H9 (cell line): ENCODE measurements at regions not wholly inside any gene's neighbourhood (a gene's known extent, or its start where the extent isn't known, plus 50 kb on each side); places are given as distances from the start of the nearest gene placed in this dataset.

Source experiments
- DNase-seq: peaks from one replicate; pipeline ENCODE4 v3.0.0-alpha.2; 2017
- H2AFZ ChIP-seq: one replicate; pipeline ENCODE4 v1.6.1; 2013; ENCODE audit warnings: mild to moderate bottlenecking, low read length, control low read depth, moderate library complexity
- H2AK5ac ChIP-seq: 2 replicates; pipeline ENCODE4 v1.6.1; 2013; ENCODE audit warnings: low read length, control low read depth, mixed read lengths; ENCODE audit not compliant: insufficient read length
- H2BK120ac ChIP-seq: one replicate; pipeline ENCODE4 v1.6.1; 2013; ENCODE audit warnings: low read depth, mild to moderate bottlenecking, low read length, control low read depth, inconsistent platforms; ENCODE audit not compliant: poor library complexity, severe bottlenecking
- H2BK12ac ChIP-seq: 2 replicates; pipeline ENCODE4 v1.6.1; 2013; ENCODE audit warnings: low read length, control low read depth, mixed read lengths, low read depth; ENCODE audit not compliant: insufficient read length
- H2BK15ac ChIP-seq: 2 replicates; pipeline ENCODE4 v1.6.1; 2013; ENCODE audit warnings: low read depth, low read length, control low read depth
- H2BK20ac ChIP-seq: one replicate; pipeline ENCODE4 v1.6.1; 2013; ENCODE audit warnings: low read depth, mild to moderate bottlenecking, low read length, control low read depth, inconsistent platforms; ENCODE audit not compliant: poor library complexity, severe bottlenecking
- H2BK5ac ChIP-seq: 2 replicates; pipeline ENCODE4 v1.6.1; 2013; ENCODE audit warnings: low read length, control low read depth, mixed read lengths; ENCODE audit not compliant: insufficient read length
- H3K14ac ChIP-seq: 2 replicates; pipeline ENCODE4 v1.6.1; 2013; ENCODE audit warnings: low read length, control low read depth; ENCODE audit not compliant: insufficient read depth
- H3K18ac ChIP-seq: 2 replicates; pipeline ENCODE4 v1.6.1; 2013; ENCODE audit warnings: low read depth, mild to moderate bottlenecking, mixed read lengths, low read length, control low read depth; ENCODE audit not compliant: insufficient read length
- H3K23ac ChIP-seq: 2 replicates; pipeline ENCODE4 v1.6.1; 2013; ENCODE audit warnings: low read length, control low read depth, mixed read lengths, low read depth; ENCODE audit not compliant: insufficient read length
- H3K23me2 ChIP-seq: 2 replicates; pipeline ENCODE4 v1.6.1; 2013; ENCODE audit warnings: low read depth, mild to moderate bottlenecking, mixed read lengths, low read length, control low read depth; ENCODE audit not compliant: insufficient read length, poor library complexity, severe bottlenecking
- H3K27ac ChIP-seq: 2 replicates; pipeline ENCODE4 v1.5.1; 2013; ENCODE audit warnings: low read length, control low read depth, mixed read lengths, low read depth; ENCODE audit not compliant: insufficient read length
- H3K27me3 ChIP-seq: 2 replicates; pipeline ENCODE4 v1.6.1; 2013; ENCODE audit warnings: low read length, control low read depth, inconsistent platforms; ENCODE audit not compliant: insufficient read depth
- H3K4ac ChIP-seq: 2 replicates; pipeline ENCODE4 v1.6.1; 2013; ENCODE audit warnings: low read depth, mild to moderate bottlenecking, control low read depth, inconsistent platforms, low read length, moderate library complexity
- H3K4me1 ChIP-seq: 2 replicates; pipeline ENCODE4 v1.6.1; 2013; ENCODE audit warnings: low read length, control low read depth, inconsistent platforms; ENCODE audit not compliant: insufficient read depth
- H3K4me2 ChIP-seq: 2 replicates; pipeline ENCODE4 v1.6.1; 2013; ENCODE audit warnings: low read length, control low read depth, mixed read lengths; ENCODE audit not compliant: insufficient read length, insufficient read depth
- H3K56ac ChIP-seq: 2 replicates; pipeline ENCODE4 v1.6.1; 2013; ENCODE audit warnings: low read depth, mild to moderate bottlenecking, mixed read lengths, low read length, control low read depth; ENCODE audit not compliant: insufficient read length
- H3K79me1 ChIP-seq: 2 replicates; pipeline ENCODE4 v1.6.1; 2013; ENCODE audit warnings: low read depth, mild to moderate bottlenecking, moderate library complexity, low read length, control low read depth, inconsistent platforms; ENCODE audit not compliant: insufficient read depth, poor library complexity, severe bottlenecking
- H3K79me2 ChIP-seq: 2 replicates; pipeline ENCODE4 v1.6.1; 2013; ENCODE audit warnings: low read length, control low read depth, inconsistent platforms; ENCODE audit not compliant: insufficient read depth
- H3K9ac ChIP-seq: 2 replicates; pipeline ENCODE4 v1.6.1; 2013; ENCODE audit warnings: low read length, control low read depth, mixed read lengths; ENCODE audit not compliant: insufficient read length; ENCODE audit errors: extremely low read depth
- H3K9me3 ChIP-seq: one replicate; pipeline ENCODE4 v1.6.1; 2013; ENCODE audit warnings: low read depth, low read length, inconsistent platforms; ENCODE audit not compliant: control insufficient read depth
- H3T11ph ChIP-seq: one replicate; pipeline ENCODE4 v1.6.1; 2013; ENCODE audit warnings: mild to moderate bottlenecking, low read length, control low read depth, inconsistent platforms
- H4K20me1 ChIP-seq: one replicate; pipeline ENCODE4 v1.6.1; 2013; ENCODE audit not compliant: control insufficient read depth, insufficient read length, insufficient read depth
- H4K5ac ChIP-seq: 2 replicates; pipeline ENCODE4 v1.6.1; 2013; ENCODE audit warnings: low read depth, mild to moderate bottlenecking, mixed read lengths, low read length, control low read depth; ENCODE audit not compliant: insufficient read length
- H4K8ac ChIP-seq: replicated peaks from 2 replicates; pipeline ENCODE4 v1.6.1; 2013; ENCODE audit warnings: low read length, control low read depth, mixed read lengths, low read depth; ENCODE audit not compliant: insufficient read length
- H4K91ac ChIP-seq: 2 replicates; pipeline ENCODE4 v1.6.1; 2013; ENCODE audit warnings: low read depth, mild to moderate bottlenecking, moderate library complexity, mixed read lengths, low read length, control low read depth; ENCODE audit not compliant: insufficient read length
- H3K27ac Mint-ChIP-seq, 3 experiments: 2 replicates in 2 of 3; 3 replicates in 1 of 3; pipeline ENCODE4 v1.8.0; 2020 to 2021; ENCODE audit warnings: mixed read lengths in 3 of 3, mild to moderate bottlenecking in 1 of 3, moderate library complexity in 1 of 3
- H3K27me3 Mint-ChIP-seq: 2 replicates; pipeline ENCODE4 v1.8.0; 2021; ENCODE audit warnings: low read depth, mild to moderate bottlenecking, moderate library complexity, mixed read lengths
- H3K36me3 Mint-ChIP-seq, 3 experiments: 2 replicates in 2 of 3; 3 replicates in 1 of 3; pipeline ENCODE4 v1.8.0; 2020 to 2021; ENCODE audit warnings: low read depth in 3 of 3, mixed read lengths in 3 of 3; ENCODE audit not compliant: insufficient read depth in 1 of 3
- H3K4me1 Mint-ChIP-seq, 2 experiments: 2 replicates each; pipeline ENCODE4 v1.8.0; 2020; ENCODE audit warnings: mixed read lengths in 2 of 2
- H3K4me3 Mint-ChIP-seq, 2 experiments: 2 replicates in 1 of 2; 3 replicates in 1 of 2; pipeline ENCODE4 v1.8.0; 2020 to 2021; ENCODE audit warnings: mild to moderate bottlenecking in 2 of 2, mixed read lengths in 2 of 2, moderate library complexity in 1 of 2
- H3K9me3 Mint-ChIP-seq, 2 experiments: 2 replicates in 1 of 2; 3 replicates in 1 of 2; pipeline ENCODE4 v1.8.0; 2020; ENCODE audit warnings: mild to moderate bottlenecking in 2 of 2, mixed read lengths in 2 of 2, moderate library complexity in 1 of 2
- CTCF ChIP-seq: fragments of 200-600 bp; sonication (generic); conservative IDR thresholded peaks from 3 replicates; pipeline ENCODE4 v1.8.0; 2021; ENCODE audit warnings: antibody characterized with exemption, mild to moderate bottlenecking
- WGBS: extraction: QIAGEN DNeasy Blood & Tissue Kit; methylation state at CpG from one replicate; pipeline ENCODE4 v1.1.7; 2013; ENCODE audit warnings: missing lambda C conversion rate, low lambda C conversion rate, mixed read lengths; ENCODE audit not compliant: insufficient read length; ENCODE audit errors: extremely low coverage; 5-methylcytosine and 5-hydroxymethylcytosine counted together

DNA sequence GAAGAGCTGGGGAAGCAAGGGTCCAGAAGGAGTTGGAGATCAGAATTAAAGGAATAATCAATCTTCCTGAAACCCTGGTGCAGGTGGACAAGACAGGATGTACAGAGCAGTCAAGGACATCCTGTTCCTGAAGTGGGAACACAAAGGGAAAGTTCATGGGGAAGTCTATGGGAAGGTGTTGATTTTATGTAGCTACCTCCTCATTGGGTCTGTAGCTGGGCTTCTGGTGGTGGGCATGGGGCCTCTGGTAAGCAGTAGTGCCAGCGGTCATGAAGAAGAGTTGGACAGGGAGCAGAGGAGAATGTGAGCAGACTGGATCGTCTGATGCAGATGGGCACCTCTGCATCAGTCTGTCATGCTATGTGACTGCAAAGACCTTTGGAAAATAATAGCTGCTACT is 75.7 kb upstream of the PPM1H start:
- Histone ChIP-seq H3K4me2 (no peak overlapping the region), H2BK15ac (no peak overlapping the region), H4K8ac (no peak overlapping the region), H4K91ac (no peak overlapping the region), H3K56ac (no peak overlapping the region), H3K23me2 (no peaks in the 10 kb centered on the region), H4K20me1 (no peaks in the 10 kb centered on the region), H3K27me3 (no peaks in the 10 kb centered on the region), H3K23ac (no peak overlapping the region), H2AFZ (no peak overlapping the region), H4K5ac (no peak overlapping the region), H3K14ac (no peak overlapping the region), H3K18ac (no peak overlapping the region), H3K4me1 (no peaks in the 10 kb centered on the region), H3K9ac (no peak overlapping the region), H2AK5ac (no peak overlapping the region), H3K9me3 (no peaks in the 10 kb centered on the region), H2BK120ac (no peak overlapping the region), H3T11ph (no peak overlapping the region), H2BK5ac (no peak overlapping the region), H2BK20ac (no peak overlapping the region), H2BK12ac (no peak overlapping the region), H3K4ac (no peak overlapping the region), H3K79me2 (no peaks in the 10 kb centered on the region), H3K79me1 (no peaks in the 10 kb centered on the region), H3K27ac (no peak overlapping the region)
- Mint-ChIP-seq H3K4me3 (no peak overlapping the region), H3K9me3 (no peaks in the 10 kb centered on the region), H3K27ac (no peak overlapping the region; a peak in 1 of 7 replicates), H3K36me3 (no peaks in the 10 kb centered on the region), H3K27me3 (peaks cover 2% of the 10 kb centered on the region; the same call in 1 of the 2 replicates), H3K4me1 (peaks cover 6 to 8% of the 10 kb centered on the region in 2 experiments; a peak in 3 of 4 replicates)
- no peak for TF ChIP-seq CTCF
- WGBS = no CpG with 5 or more reads among the region's 2 CpGs
- DNase-seq = no peak
